Natural killer cell (primary cell): ENCODE measurements at regions not wholly inside any gene's neighbourhood (a gene's known extent, or its start where the extent isn't known, plus 50 kb on each side); places are given as distances from the start of the nearest gene placed in this dataset.

ENCODE experiments used
- ATAC-seq, 3 donors: fragments of 150-1000 bp in 2 of 3; fragments of 200-7000 bp in 1 of 3; cut with Tn5 transposase; 1 replicate in 1 of 3; 2 replicates in 2 of 3; pipeline ENCODE4 v1.10.0; 2021; ENCODE audit warnings: mild to moderate bottlenecking in 2 of 3, moderate library complexity in 2 of 3
- DNase-seq, 2 donors: peaks; one replicate each; pipeline versions ENCODE4 v3.0.0 to v3.0.0-alpha.2; 2013 to 2021; ENCODE audit warnings: mixed read lengths in 1 of 2
- H3K27ac ChIP-seq: one replicate; pipeline ENCODE4 v1.5.1; 2013; ENCODE audit warnings: mild to moderate bottlenecking, low read length
- H3K27me3 ChIP-seq: one replicate; pipeline ENCODE4 v1.6.1; 2013; ENCODE audit warnings: low read length; ENCODE audit not compliant: control insufficient read depth, insufficient read depth
- H3K36me3 ChIP-seq: one replicate; pipeline ENCODE4 v1.6.1; 2013; ENCODE audit warnings: low read length; ENCODE audit not compliant: control insufficient read depth, insufficient read depth
- H3K4me1 ChIP-seq: one replicate; pipeline ENCODE4 v1.6.1; 2013; ENCODE audit warnings: low read length; ENCODE audit not compliant: control insufficient read depth, insufficient read depth
- H3K4me3 ChIP-seq: one replicate; pipeline ENCODE4 v1.5.1; 2013; ENCODE audit warnings: low read length
- H3K9me3 ChIP-seq: one replicate; pipeline ENCODE4 v1.6.1; 2013; ENCODE audit warnings: low read length; ENCODE audit not compliant: control insufficient read depth, insufficient read depth
- H3K27ac Mint-ChIP-seq, 2 donors: one replicate each; pipeline ENCODE4 v1.8.0; 2022; ENCODE audit warnings: mild to moderate bottlenecking in 2 of 2, mixed read lengths in 2 of 2, moderate library complexity in 1 of 2
- H3K27me3 Mint-ChIP-seq, 2 donors: one replicate each; pipeline ENCODE4 v1.8.0; 2022; ENCODE audit warnings: low read depth in 2 of 2, mixed read lengths in 2 of 2
- H3K36me3 Mint-ChIP-seq: one replicate; pipeline ENCODE4 v1.8.0; 2022; ENCODE audit warnings: mixed read lengths
- H3K4me1 Mint-ChIP-seq, 2 donors: one replicate each; pipeline ENCODE4 v1.8.0; 2022; ENCODE audit warnings: mixed read lengths in 2 of 2
- H3K4me3 Mint-ChIP-seq: one replicate; pipeline ENCODE4 v1.8.0; 2022; ENCODE audit warnings: mild to moderate bottlenecking, moderate library complexity, mixed read lengths
- H3K9me3 Mint-ChIP-seq, 2 donors: one replicate each; pipeline ENCODE4 v1.8.0; 2022; ENCODE audit warnings: mixed read lengths in 2 of 2
- WGBS: methylation state at CpG from one replicate; pipeline ENCODE4 v1.1.7; 2013; ENCODE audit warnings: missing lambda C conversion rate; ENCODE audit not compliant: insufficient coverage; 5-methylcytosine and 5-hydroxymethylcytosine counted together
- intact Hi-C: fragments of 100-400 bp; cut with micrococcal nuclease; formaldehyde crosslinking; loops from one replicate; pipeline ENCODE4 v1.14.2; 2022
- TF ChIP-seq, protein P1 (sequence below): fragments of 200-600 bp; IDR thresholded peaks from one replicate; pipeline ENCODE4 v1.8.0; 2022; ENCODE audit warnings: antibody characterized with exemption

DNA sequence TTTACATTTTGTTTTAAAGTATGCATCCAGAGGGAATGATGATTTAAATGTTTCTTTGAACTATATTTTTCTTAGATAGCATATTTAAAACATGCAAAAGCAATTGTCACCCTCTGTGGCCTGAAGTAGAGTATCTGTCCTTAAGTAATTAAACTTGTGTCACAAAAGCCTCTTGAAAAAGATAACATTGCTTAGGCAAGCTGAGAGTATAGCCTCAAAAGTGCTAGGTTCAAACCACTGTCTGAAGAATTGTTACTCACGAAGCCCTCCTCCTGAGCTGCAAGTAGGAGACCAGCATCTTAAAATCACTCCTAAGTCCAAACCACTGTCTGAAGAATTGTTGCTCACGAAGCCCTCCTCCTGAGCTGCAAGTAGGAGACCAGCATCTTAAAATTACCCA, 378.0 kb upstream of the PRR16 start:
- Histone ChIP-seq H3K27me3 (no peaks in the 10 kb centered on the region), H3K36me3 (no peaks in the 10 kb centered on the region), H3K4me3 (no peak overlapping the region), H3K27ac (no peak overlapping the region), H3K9me3 (no peaks in the 10 kb centered on the region), H3K4me1 (no peaks in the 10 kb centered on the region)
- Mint-ChIP-seq H3K27me3 (no peaks in the 10 kb centered on the region), H3K27ac (no peak overlapping the region), H3K4me1 (peaks cover 11 to 15% of the 10 kb centered on the region in 2 donors), H3K4me3 (no peak overlapping the region), H3K9me3 (peaks cover 0 to 3% of the 10 kb centered on the region in 2 donors), H3K36me3 (no peaks in the 10 kb centered on the region)
- WGBS = 86% methylated on average over 2 of the region's 2 CpGs
- TF ChIP-seq, protein P1, sequence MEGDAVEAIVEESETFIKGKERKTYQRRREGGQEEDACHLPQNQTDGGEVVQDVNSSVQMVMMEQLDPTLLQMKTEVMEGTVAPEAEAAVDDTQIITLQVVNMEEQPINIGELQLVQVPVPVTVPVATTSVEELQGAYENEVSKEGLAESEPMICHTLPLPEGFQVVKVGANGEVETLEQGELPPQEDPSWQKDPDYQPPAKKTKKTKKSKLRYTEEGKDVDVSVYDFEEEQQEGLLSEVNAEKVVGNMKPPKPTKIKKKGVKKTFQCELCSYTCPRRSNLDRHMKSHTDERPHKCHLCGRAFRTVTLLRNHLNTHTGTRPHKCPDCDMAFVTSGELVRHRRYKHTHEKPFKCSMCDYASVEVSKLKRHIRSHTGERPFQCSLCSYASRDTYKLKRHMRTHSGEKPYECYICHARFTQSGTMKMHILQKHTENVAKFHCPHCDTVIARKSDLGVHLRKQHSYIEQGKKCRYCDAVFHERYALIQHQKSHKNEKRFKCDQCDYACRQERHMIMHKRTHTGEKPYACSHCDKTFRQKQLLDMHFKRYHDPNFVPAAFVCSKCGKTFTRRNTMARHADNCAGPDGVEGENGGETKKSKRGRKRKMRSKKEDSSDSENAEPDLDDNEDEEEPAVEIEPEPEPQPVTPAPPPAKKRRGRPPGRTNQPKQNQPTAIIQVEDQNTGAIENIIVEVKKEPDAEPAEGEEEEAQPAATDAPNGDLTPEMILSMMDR = no peak
- DNase-seq (no peak), ATAC-seq (no peak)
- intact Hi-C loops = no loop called here

- peak overlapping the region; percentile 43 for H3K4me3 Mint-ChIP-seq
- Histone ChIP-seq H3K4me1 (no peaks in the 10 kb centered on the region), H3K27ac (no peak overlapping the region), H3K36me3 (no peaks in the 10 kb centered on the region), H3K9me3 (no peaks in the 10 kb centered on the region), H3K4me3 (no peak overlapping the region), H3K27me3 (no peaks in the 10 kb centered on the region)
- H3K9me3 Mint-ChIP-seq = no peaks in the 10 kb centered on the region
- H3K27ac Mint-ChIP-seq = peak overlapping the region in 1 of 2 donors; percentile 37
- no peaks in the 10 kb centered on the region for H3K27me3 Mint-ChIP-seq
- 25% methylated on average over 1 of the region's 2 CpGs for WGBS
- DNase-seq (no peak), ATAC-seq (no peak)
- peaks cover 11 to 25% of the 10 kb centered on the region in 2 donors for H3K4me1 Mint-ChIP-seq
- intact Hi-C loops = no loop called here
- no peaks in the 10 kb centered on the region for H3K36me3 Mint-ChIP-seq
- TF ChIP-seq, protein P1 = no peak
These were observed 375.7 kb upstream of the PRR16 start for GRCh38 chr5:120088412-120088811.

DNA sequence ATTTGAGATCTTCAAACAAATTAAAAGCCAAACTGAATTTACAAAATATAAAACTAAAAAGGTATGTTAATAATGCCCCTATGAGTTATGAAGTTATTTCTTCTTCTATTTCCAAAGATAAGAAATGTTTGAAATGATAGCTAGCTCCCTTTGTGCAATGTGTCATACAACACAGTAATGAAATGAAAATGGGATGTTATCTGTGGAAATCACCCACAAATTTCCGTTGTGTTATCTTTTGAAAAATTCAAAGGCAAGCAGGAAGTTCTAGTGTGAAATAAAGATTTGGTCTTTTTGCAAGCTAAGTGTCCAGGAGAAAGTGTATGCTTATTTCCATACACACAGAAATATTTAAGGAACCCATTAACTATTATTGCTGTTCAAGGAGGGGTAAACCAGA, 375.3 kb upstream of the PRR16 start:
- no peak overlapping the region for H3K27ac ChIP-seq
- Mint-ChIP-seq H3K27me3 (no peaks in the 10 kb centered on the region), H3K9me3 (no peaks in the 10 kb centered on the region), H3K27ac (peak overlapping the region in 1 of 2 donors; percentile 37), H3K4me3 (peak overlapping the region; percentile 43), H3K36me3 (no peaks in the 10 kb centered on the region), H3K4me1 (peaks cover 11 to 27% of the 10 kb centered on the region in 2 donors)
- H3K27me3 ChIP-seq = no peaks in the 10 kb centered on the region
- H3K4me3 ChIP-seq = no peak overlapping the region
- ATAC-seq (no peak), DNase-seq (no peak)
- TF ChIP-seq, protein P1 = no peak
- WGBS = 0% methylated on average over 1 of the region's 1 CpG
- intact Hi-C loops = no loop called here
- no peaks in the 10 kb centered on the region for H3K9me3 ChIP-seq
- H3K36me3 ChIP-seq = no peaks in the 10 kb centered on the region
- H3K4me1 ChIP-seq = no peaks in the 10 kb centered on the region

- no peak overlapping the region for H3K4me3 ChIP-seq
- Mint-ChIP-seq H3K36me3 (no peaks in the 10 kb centered on the region), H3K4me3 (no peak overlapping the region), H3K9me3 (no peaks in the 10 kb centered on the region), H3K4me1 (peaks cover 11 to 37% of the 10 kb centered on the region in 2 donors), H3K27me3 (no peaks in the 10 kb centered on the region), H3K27ac (no peak overlapping the region)
- H3K36me3 ChIP-seq = no peaks in the 10 kb centered on the region
- no peak overlapping the region for H3K27ac ChIP-seq
- no peak for DNase-seq
- TF ChIP-seq, protein P1 = no peak
- intact Hi-C loops = no loop called here
- H3K4me1 ChIP-seq = no peaks in the 10 kb centered on the region
- H3K27me3 ChIP-seq = no peaks in the 10 kb centered on the region
- ATAC-seq = no peak
- WGBS = 83% methylated on average over 1 of the region's 3 CpGs
- H3K9me3 ChIP-seq = no peaks in the 10 kb centered on the region
These were observed 372.6 kb upstream of the PRR16 start for GRCh38 chr5:120091376-120091948.
